GM13977 (cell line): ENCODE measurements at regions not wholly inside any gene's neighbourhood (a gene's known extent, or its start where the extent isn't known, plus 50 kb on each side); places are given as distances from the start of the nearest gene placed in this dataset.

ENCODE experiments used
- DNase-seq: peaks from one replicate; pipeline ENCODE4 v3.0.0; 2012; ENCODE audit warnings: low spot score
- in situ Hi-C: fragments of 300-500 bp; cut with MboI; formaldehyde crosslinking; loops from one replicate; pipeline ENCODE4 v1.12.0; 2022; ENCODE audit warnings: low sequenced_read_pairs, low pct_unique_long_range_greater_than_20kb, mixed read lengths, inconsistent platforms; ENCODE audit not compliant: unreplicated experiment
- TF ChIP-seq, protein P1 (sequence below): IDR thresholded peaks from 2 replicates; pipeline ENCODE4 v1.5.1; 2012; ENCODE audit warnings: mild to moderate bottlenecking, control low read depth; ENCODE audit not compliant: insufficient read depth; ENCODE audit errors: extremely low read depth, missing control alignments

DNA sequence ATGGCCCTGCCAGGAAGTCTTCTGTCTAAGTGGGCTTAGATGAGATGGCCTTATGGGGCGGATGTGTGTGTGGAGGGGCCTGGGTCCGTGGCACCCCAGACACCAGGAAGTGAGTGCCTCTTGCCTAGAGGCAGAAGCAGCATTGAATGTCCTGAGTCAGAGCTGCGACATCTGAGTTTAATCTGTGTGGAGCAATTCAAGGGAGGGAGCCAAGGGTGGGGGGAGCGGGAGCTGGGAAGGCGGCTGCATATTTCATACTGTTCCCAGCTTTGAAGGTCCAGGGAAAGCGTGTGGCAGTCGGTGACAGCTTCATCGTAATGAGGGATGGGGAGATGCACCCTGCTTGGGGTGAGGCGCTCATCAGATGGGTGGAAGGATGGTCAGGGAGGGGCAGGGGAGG is 73.5 kb upstream of the THY1 start:
- in situ Hi-C loops, result no loop called here
- TF ChIP-seq, protein P1, sequence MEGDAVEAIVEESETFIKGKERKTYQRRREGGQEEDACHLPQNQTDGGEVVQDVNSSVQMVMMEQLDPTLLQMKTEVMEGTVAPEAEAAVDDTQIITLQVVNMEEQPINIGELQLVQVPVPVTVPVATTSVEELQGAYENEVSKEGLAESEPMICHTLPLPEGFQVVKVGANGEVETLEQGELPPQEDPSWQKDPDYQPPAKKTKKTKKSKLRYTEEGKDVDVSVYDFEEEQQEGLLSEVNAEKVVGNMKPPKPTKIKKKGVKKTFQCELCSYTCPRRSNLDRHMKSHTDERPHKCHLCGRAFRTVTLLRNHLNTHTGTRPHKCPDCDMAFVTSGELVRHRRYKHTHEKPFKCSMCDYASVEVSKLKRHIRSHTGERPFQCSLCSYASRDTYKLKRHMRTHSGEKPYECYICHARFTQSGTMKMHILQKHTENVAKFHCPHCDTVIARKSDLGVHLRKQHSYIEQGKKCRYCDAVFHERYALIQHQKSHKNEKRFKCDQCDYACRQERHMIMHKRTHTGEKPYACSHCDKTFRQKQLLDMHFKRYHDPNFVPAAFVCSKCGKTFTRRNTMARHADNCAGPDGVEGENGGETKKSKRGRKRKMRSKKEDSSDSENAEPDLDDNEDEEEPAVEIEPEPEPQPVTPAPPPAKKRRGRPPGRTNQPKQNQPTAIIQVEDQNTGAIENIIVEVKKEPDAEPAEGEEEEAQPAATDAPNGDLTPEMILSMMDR, result no peak
- DNase-seq, result no peak

DNA sequence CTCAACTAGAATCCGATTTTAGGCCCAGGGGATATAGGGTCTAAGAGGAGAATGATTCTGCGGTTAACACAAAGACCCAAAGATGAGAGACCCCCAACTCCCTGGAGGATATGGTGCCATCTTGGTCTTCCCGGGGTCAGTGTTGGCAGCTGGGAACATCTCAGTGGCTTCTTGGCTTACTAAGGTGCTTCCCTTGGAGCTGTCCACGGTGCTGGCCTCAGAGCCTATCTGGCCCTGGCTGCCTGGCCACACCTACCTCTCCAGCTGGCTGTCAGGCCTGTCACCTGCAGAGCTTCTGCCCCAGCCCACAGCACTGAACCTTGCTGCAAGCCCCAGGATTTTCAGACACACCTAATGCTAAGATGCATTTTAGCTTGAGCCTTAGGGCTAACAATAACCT is 70.7 kb upstream of the THY1 start:
- in situ Hi-C loops, result no loop called here
- TF ChIP-seq, protein P1, result no peak
- no peak for DNase-seq

DNA sequence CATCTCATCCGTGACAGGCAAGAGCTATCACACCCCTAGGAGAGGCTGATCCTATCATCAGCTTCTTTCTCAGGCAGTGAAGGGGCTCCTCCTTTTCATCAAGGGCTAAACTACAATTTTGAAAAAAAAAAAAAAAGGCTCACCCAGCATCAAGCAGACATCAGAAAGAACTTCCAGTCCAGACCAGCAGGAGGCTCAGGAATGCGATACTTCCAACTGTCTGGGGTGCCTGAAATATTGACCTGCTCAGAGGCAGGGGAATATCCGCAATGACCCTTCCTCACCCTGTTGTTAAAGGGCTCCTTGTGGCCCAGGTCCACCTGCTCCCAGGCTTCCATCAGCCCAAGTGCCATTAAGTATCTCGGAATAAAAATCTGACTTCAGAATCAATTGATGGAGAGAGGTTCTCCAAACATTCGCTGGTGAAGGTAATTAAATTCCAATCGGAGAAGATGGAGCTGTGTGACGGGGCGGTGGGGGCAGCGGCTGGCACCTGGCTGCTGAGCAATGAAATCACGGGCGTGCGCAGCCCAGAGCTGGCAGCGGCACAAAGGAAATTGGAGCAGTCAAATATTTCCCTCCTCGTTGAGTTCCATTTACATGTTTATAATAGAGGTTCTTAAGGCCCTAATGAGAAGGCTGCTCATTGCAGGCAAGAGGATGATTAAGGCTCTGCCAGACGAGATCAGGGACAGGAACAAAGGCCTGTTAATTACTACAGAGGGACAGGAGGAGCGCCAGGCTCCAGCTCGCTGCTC is 69.0 kb upstream of the THY1 start:
- DNase-seq, result no peak
- in situ Hi-C loops, result no loop called here
- TF ChIP-seq, protein P1, result no peak

DNA sequence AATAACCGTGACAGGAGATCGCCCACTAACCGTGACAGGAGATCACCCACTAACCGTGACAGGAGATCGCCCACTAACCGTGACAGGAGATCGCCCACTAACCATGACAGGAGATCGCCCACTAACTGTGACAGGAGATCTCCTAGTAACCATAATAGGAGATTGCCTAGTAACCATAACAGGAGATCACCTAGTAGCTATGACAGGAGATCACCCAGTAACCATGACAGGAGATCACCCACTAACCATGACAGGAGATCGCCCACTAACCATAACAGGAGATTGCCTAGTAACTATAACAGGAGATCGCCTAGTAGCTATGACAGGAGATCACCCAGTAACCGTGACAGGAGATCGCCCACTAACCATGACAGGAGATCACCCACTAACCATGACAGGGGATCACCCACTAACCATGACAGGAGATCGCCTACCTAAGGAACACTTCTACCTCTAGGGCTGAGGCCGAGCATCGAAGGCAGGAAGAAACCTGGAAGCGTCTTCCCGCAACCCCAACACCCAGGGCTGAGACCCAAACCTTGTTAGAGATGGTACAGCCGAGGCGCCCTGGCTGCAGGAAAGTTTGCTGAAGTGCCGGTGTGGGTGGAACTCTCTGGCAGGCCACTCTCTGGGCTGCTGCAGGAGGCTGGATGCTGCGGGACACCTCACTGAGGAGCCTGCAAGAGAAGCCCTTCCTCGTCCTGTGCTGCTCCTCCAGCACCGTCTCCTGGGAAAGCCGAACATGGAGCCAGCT is 67.5 kb upstream of the THY1 start:
- TF ChIP-seq, protein P1, result no peak
- in situ Hi-C loops, result no loop called here
- no peak for DNase-seq

DNA sequence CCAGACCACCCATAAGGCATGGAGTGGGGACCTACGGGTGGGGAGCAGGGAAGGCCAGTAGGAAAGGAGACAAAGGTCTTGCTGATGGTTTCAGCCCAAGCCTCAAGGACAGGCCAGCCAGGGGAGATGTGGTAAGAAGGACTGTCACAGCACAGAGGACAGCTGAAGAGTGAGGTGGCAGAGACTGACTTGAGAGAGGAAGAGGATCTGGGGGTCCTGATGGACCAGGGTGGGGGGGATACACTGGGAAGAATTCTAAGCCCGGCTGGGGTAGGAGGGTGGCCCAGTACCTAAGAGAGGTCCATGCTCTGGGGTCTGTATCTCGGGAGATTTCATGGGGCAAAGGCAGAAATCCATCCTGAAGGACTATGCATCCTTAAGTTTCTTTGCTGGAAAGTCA is 66.1 kb upstream of the THY1 start:
- TF ChIP-seq, protein P1, result no peak
- in situ Hi-C loops, result no loop called here
- no peak for DNase-seq

DNA sequence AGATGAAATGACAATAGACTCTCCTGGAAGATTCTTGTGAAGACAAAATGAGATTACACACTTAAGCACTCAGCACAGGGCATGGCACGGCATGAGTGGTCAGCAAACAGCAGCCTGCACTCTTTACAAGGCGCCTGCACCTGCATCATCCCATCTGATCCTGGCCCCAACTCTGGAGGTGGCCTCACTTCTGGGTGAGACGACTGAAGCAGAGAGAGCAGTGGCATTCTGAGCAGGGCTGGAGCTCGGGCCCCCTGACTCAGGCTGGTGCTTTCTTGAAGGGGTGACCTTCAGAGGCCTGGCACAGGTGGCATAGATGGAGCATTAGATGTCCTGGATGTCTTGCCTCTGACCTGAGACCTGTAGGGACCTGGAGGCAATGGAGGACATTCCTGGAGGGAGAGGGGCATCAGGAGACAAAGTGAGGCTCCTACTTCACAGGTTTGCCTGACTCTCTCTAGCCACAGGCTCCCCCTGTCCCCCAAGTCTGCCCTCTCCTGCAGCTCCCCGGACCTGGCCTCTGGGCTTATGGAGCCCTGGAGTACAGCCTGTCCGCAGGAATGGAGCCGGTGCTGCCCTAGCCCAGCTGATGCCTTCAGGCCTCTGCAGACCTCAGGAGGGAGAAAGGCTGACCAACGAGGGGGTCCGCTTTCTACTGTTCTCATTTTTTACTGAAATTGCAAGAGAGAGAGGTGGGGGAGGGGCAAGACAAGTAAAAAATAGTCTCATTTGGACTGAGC is 65.5 kb upstream of the THY1 start:
- DNase-seq, result no peak
- TF ChIP-seq, protein P1, result no peak
- in situ Hi-C loops, result no loop called here
